ENCODE measurements at regions not wholly inside any gene's neighbourhood (a gene's known extent, or its start where the extent isn't known, plus 50 kb on each side); places are given as distances from the start of the nearest gene placed in this dataset.

DNA sequence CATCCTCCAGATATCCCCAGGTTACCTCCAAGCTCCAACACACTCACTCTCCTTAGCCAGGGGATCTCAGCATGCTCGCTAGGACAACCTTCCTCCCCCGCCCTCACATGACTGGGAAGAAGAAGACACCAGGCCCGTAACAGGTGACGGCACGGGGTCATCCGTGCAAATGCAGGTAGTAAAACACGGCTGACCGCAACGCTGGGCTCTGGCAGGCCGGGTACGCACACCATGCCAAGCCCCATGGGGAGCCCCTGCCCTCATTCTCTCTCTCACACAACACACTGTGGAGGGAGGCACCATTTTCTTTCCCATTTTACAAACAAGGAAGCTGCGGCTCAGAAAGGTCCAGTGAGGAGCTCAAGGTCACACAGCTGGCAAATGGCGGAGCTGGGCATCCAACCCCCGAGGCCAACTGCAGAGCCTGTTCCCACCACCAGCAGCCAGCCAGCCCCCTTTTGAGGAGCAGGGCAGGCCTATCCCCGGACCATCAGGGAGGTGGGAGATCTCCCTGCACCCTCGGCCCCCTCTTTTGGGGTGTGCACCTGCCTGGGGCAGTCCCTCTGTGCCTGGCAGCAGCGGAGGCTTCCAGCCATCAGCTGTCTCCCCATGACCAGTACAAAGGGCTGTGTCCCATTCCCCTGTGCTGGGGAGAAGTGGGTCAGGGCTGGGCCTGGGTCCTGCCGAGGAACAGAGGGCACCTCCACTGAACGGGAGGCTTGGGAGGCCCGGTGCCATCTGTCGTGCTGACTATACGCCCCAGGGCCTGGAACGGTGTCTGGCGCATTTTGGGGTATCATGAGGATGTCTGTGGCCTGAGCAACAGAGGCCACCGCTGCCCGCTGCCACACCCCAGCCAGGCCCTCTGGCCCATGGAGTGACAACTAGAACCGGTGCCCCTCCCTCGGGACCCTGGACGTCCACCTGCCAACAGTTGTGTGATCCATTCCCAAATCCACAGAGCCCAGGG is 280.9 kb downstream of the CTTN start:
- no peaks in the 10 kb centered on the region for H3K9me3 Mint-ChIP-seq (ENCODE audit: low read depth)
- H3K27me3 Mint-ChIP-seq: no peaks in the 10 kb centered on the region
- no peak for DNase-seq (ENCODE audit: low spot score, unreplicated experiment)
- peak overlapping the region; percentile 71 for H3K27ac Mint-ChIP-seq
- H3K4me1 Mint-ChIP-seq (ENCODE audit: low read depth): no peaks in the 10 kb centered on the region
- no peak overlapping the region for H3K4me3 Mint-ChIP-seq (ENCODE audit: low read depth)
- no peaks in the 10 kb centered on the region for H3K36me3 Mint-ChIP-seq (ENCODE audit: insufficient read depth)
- TF ChIP-seq, protein P1, sequence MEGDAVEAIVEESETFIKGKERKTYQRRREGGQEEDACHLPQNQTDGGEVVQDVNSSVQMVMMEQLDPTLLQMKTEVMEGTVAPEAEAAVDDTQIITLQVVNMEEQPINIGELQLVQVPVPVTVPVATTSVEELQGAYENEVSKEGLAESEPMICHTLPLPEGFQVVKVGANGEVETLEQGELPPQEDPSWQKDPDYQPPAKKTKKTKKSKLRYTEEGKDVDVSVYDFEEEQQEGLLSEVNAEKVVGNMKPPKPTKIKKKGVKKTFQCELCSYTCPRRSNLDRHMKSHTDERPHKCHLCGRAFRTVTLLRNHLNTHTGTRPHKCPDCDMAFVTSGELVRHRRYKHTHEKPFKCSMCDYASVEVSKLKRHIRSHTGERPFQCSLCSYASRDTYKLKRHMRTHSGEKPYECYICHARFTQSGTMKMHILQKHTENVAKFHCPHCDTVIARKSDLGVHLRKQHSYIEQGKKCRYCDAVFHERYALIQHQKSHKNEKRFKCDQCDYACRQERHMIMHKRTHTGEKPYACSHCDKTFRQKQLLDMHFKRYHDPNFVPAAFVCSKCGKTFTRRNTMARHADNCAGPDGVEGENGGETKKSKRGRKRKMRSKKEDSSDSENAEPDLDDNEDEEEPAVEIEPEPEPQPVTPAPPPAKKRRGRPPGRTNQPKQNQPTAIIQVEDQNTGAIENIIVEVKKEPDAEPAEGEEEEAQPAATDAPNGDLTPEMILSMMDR (IDR thresholded peaks at IDR 0.05; ENCODE audit: unreplicated experiment): no peak

DNA sequence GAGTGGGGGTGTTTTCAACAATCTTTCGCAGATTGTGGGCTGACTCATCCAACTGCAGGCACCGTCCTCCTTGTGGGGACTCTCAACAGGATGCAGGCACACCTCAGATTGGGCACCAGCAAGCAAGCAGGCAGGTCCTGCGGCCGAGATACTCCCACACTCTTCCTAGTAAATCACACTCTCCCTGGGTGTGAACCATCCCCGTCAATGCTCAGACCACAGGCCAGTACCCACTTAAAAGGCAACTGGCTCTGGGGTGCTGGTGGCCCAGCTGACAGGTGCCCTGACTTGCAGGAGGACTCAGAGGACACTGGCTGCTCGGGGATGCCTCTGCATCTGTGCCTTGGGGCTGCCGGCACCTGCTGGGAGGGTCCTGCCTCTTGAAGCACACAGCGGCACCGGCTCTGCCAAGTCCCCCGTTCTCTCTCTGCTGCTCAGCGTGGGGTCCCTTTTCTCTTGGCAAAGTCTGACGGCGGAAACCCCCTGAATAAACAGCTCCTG is 282.5 kb downstream of the CTTN start:
- TF ChIP-seq, protein P1 (IDR thresholded peaks at IDR 0.05; ENCODE audit: unreplicated experiment): no peak
- no peaks in the 10 kb centered on the region for H3K36me3 Mint-ChIP-seq (ENCODE audit: insufficient read depth)
- DNase-seq (ENCODE audit: low spot score, unreplicated experiment): no peak
- no peaks in the 10 kb centered on the region for H3K27me3 Mint-ChIP-seq
- H3K9me3 Mint-ChIP-seq (ENCODE audit: low read depth): no peaks in the 10 kb centered on the region
- no peak overlapping the region for H3K4me3 Mint-ChIP-seq (ENCODE audit: low read depth)
- no peak overlapping the region for H3K27ac Mint-ChIP-seq
- H3K4me1 Mint-ChIP-seq (ENCODE audit: low read depth): no peaks in the 10 kb centered on the region

DNA sequence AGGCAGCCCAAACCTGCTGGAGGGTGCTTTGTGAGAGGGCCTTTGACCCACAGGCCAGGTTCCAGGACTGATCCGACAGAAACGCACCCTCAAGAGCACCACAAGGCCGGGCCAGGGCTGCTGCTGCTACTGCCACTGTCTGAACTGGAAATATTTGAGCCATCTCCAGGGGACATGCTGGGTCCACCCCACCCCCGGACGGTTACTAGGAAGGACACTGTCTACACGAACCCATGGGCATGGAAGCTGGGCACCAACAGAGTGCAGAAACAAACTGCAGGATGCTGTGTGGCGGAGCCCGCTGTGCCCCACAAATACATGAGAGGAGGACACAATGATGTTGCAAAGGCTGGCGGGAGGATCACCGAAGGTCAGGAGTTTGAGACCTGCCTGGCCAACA is 283.7 kb downstream of the CTTN start:
- Mint-ChIP-seq H3K27me3 (no peaks in the 10 kb centered on the region), H3K4me1 (ENCODE audit: low read depth) (no peaks in the 10 kb centered on the region), H3K4me3 (ENCODE audit: low read depth) (no peak overlapping the region), H3K9me3 (ENCODE audit: low read depth) (no peaks in the 10 kb centered on the region), H3K27ac (no peak overlapping the region), H3K36me3 (ENCODE audit: insufficient read depth) (no peaks in the 10 kb centered on the region)
- no peak for DNase-seq (ENCODE audit: low spot score, unreplicated experiment)
- TF ChIP-seq, protein P1 (IDR thresholded peaks at IDR 0.05; ENCODE audit: unreplicated experiment): no peak

DNA sequence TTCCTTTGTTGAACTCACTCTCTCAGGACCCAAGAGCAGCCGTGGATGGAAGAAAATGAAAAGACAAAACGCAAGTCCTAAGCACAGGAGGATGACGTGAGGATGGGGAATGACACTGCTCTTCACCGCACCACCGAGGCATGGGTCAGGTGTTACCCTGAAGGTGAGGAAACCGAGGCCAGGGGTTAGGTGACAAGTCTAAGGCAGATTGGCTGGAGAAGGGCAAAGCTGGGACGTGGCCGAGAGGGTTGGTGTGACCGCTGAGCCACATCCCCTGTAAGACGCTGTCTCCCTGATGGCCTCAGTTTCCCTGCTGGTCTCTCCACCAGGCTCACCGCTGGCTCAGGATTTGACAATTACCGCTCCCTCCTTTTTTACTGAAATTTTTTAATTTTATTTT is 284.4 kb downstream of the CTTN start:
- no peaks in the 10 kb centered on the region for H3K9me3 Mint-ChIP-seq (ENCODE audit: low read depth)
- H3K27ac Mint-ChIP-seq: no peak overlapping the region
- no peaks in the 10 kb centered on the region for H3K4me1 Mint-ChIP-seq (ENCODE audit: low read depth)
- H3K36me3 Mint-ChIP-seq (ENCODE audit: insufficient read depth): no peaks in the 10 kb centered on the region
- no peaks in the 10 kb centered on the region for H3K27me3 Mint-ChIP-seq
- TF ChIP-seq, protein P1 (IDR thresholded peaks at IDR 0.05; ENCODE audit: unreplicated experiment): no peak
- no peak overlapping the region for H3K4me3 Mint-ChIP-seq (ENCODE audit: low read depth)
- no peak for DNase-seq (ENCODE audit: low spot score, unreplicated experiment)

DNA sequence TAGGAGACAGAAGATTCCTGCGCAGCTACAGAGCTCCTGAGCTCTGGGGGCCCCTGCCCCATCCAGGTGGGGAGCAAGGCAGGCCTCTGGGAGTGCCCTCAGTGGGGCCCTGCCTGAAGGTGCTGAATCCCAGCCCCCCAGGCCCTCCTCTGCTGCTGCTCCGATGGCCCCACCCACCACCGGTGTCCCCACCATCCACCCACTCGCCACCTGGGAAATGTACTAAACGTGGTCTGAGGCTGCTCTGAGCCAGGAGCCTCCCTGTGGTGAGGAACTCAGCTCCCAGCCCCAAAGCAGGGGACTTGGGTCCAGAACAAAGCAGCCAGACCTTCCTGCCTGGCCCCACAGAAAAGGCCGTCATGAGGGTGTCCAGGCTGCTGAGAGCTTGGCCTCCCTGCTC is 289.4 kb downstream of the CTTN start:
- Mint-ChIP-seq H3K27me3 (no peaks in the 10 kb centered on the region), H3K36me3 (ENCODE audit: insufficient read depth) (peaks cover 10% of the 10 kb centered on the region), H3K9me3 (ENCODE audit: low read depth) (no peaks in the 10 kb centered on the region), H3K27ac (no peak overlapping the region), H3K4me1 (ENCODE audit: low read depth) (peaks cover 4% of the 10 kb centered on the region), H3K4me3 (ENCODE audit: low read depth) (no peak overlapping the region)
- TF ChIP-seq, protein P1 (IDR thresholded peaks at IDR 0.05; ENCODE audit: unreplicated experiment): no peak
- DNase-seq (ENCODE audit: low spot score, unreplicated experiment): no peak
